Adrenal gland (tissue), 9 donors: ENCODE measurements at regions not wholly inside any gene's neighbourhood (a gene's known extent, or its start where the extent isn't known, plus 50 kb on each side); places are given as distances from the start of the nearest gene placed in this dataset.

Source experiments
- DNase-seq, 7 donors: peaks; one replicate each; pipeline ENCODE4 v3.0.0-alpha.2; 2019 to 2020
- H3K27ac ChIP-seq, 5 donors: fragments of 200-600 bp; sonication (generic) in 4 of 5; 1 replicate in 3 of 5; 2 replicates in 2 of 5; pipeline versions ENCODE4 v1.5.1 to v1.8.0; 2016 to 2020; ENCODE audit warnings: mild to moderate bottlenecking in 1 of 5
- H3K27me3 ChIP-seq: fragments of 200-600 bp; 2 replicates; pipeline ENCODE4 v1.8.0; 2021
- H3K36me3 ChIP-seq, 2 donors: fragments of 200-600 bp; replicated peaks in 1 of 2; 1 replicate in 1 of 2; 2 replicates in 1 of 2; pipeline versions ENCODE4 v1.5.1 to v1.8.0; 2018 to 2022
- H3K4me1 ChIP-seq, 2 donors: fragments of 200-600 bp; replicated peaks in 1 of 2; 1 replicate in 1 of 2; 2 replicates in 1 of 2; pipeline versions ENCODE4 v1.5.1 to v1.8.0; 2018 to 2021
- H3K4me3 ChIP-seq, 4 donors: fragments of 200-600 bp; sonication (generic) in 3 of 4; one replicate each; pipeline ENCODE4 v1.5.1; 2016 to 2018
- H3K9me3 ChIP-seq, 3 donors: fragments of 200-600 bp; sonication (generic) in 1 of 3; replicated peaks in 1 of 3; 1 replicate in 2 of 3; 2 replicates in 1 of 3; pipeline versions ENCODE4 v1.5.1 to v1.8.0; 2016 to 2021
- POLR2A ChIP-seq, 2 donors: fragments of 450-650 bp; IDR thresholded peaks; one replicate each; pipeline ENCODE4 v1.6.1; 2017; ENCODE audit warnings: antibody characterized with exemption in 2 of 2, mild to moderate bottlenecking in 2 of 2, moderate library complexity in 1 of 2
- WGBS, 4 donors: extraction: QIAGEN DNeasy Blood & Tissue Kit in 2 of 4; methylation state at CpG; one replicate each; pipeline versions ENCODE4 v1.1.5 to v1.1.7; 2013 to 2017; 5-methylcytosine and 5-hydroxymethylcytosine counted together
- intact Hi-C, 2 donors: fragments of 100-400 bp; cut with DNase I; formaldehyde crosslinking; loops; one replicate each; pipeline versions ENCODE4 v1.14.1 to v1.15.0; 2022 to 2023
- TF ChIP-seq, protein P1 (sequence below), 6 experiments: fragments of 450-650 bp in 4 of 6; fragments of 200-600 bp in 2 of 6; sonication (generic) in 1 of 6; IDR thresholded peaks; 1 replicate in 5 of 6; 2 replicates in 1 of 6; pipeline versions ENCODE4 v1.5.1 to v1.8.0; 2016 to 2021; ENCODE audit warnings: antibody characterized with exemption in 6 of 6, mild to moderate bottlenecking in 2 of 6, moderate library complexity in 1 of 6
- donor health status: healthy with polysubstance abuse.
- donor health status: Bipolar disorder and iron deficiency.
- donor health status: DM: yes; HTN: yes; CAD: no.
- donor health status: DM: no; HTN: no; CAD: no.
- donor health status: DM: no; HTN: no; CAD: no.

GRCh38 chr7:156148995-156149394, 336.7 kb upstream of the SHH start:
- WGBS, 4 donors: 94 to 100% (median 96%) methylated on average over 2 to 9 of the region's 9 CpGs
- TF ChIP-seq, protein P1, sequence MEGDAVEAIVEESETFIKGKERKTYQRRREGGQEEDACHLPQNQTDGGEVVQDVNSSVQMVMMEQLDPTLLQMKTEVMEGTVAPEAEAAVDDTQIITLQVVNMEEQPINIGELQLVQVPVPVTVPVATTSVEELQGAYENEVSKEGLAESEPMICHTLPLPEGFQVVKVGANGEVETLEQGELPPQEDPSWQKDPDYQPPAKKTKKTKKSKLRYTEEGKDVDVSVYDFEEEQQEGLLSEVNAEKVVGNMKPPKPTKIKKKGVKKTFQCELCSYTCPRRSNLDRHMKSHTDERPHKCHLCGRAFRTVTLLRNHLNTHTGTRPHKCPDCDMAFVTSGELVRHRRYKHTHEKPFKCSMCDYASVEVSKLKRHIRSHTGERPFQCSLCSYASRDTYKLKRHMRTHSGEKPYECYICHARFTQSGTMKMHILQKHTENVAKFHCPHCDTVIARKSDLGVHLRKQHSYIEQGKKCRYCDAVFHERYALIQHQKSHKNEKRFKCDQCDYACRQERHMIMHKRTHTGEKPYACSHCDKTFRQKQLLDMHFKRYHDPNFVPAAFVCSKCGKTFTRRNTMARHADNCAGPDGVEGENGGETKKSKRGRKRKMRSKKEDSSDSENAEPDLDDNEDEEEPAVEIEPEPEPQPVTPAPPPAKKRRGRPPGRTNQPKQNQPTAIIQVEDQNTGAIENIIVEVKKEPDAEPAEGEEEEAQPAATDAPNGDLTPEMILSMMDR (IDR thresholded peaks at IDR 0.05): no peak
- TF ChIP-seq POLR2A (IDR thresholded peaks at IDR 0.05): no peak
- Histone ChIP-seq H3K9me3 (no peaks in the 10 kb centered on the region), H3K4me3 (no peak overlapping the region), H3K27ac (no peak overlapping the region), H3K4me1 (no peaks in the 10 kb centered on the region), H3K27me3 (no peaks in the 10 kb centered on the region), H3K36me3 (no peaks in the 10 kb centered on the region)
- DNase-seq: no peak
- intact Hi-C loops: no loop called here

DNA sequence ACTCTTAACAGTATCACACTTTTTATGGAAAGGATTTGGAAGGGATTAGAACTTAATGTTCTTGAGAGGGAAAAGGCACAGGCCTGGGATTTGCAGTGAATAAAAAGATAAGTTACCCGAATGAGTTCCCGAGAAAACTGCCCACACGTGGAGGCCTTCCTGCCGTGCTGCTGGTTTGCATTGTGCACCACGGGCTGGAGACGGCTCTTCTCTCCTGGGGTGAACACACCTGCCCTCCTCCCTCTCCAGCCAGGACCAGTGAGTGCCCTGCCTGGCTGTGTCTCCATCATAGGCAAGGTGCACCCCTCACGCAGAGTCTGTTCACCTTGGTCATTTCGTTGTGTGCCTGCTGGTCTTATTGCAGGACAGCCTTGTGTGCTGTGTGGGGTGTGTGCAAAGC, 336.3 kb upstream of the SHH start:
- no peak overlapping the region for H3K27ac ChIP-seq
- no peaks in the 10 kb centered on the region for H3K36me3 ChIP-seq
- no peak overlapping the region for H3K4me3 ChIP-seq
- no peaks in the 10 kb centered on the region for H3K4me1 ChIP-seq
- TF ChIP-seq, protein P1 (IDR thresholded peaks at IDR 0.05): no peak
- TF ChIP-seq POLR2A (IDR thresholded peaks at IDR 0.05): no peak
- 84 to 91% (median 88%) methylated on average over 8 of the region's 8 CpGs for WGBS, 4 donors
- no peak for DNase-seq
- H3K27me3 ChIP-seq: no peaks in the 10 kb centered on the region
- intact Hi-C loops: no loop called here
- H3K9me3 ChIP-seq: no peaks in the 10 kb centered on the region

DNA sequence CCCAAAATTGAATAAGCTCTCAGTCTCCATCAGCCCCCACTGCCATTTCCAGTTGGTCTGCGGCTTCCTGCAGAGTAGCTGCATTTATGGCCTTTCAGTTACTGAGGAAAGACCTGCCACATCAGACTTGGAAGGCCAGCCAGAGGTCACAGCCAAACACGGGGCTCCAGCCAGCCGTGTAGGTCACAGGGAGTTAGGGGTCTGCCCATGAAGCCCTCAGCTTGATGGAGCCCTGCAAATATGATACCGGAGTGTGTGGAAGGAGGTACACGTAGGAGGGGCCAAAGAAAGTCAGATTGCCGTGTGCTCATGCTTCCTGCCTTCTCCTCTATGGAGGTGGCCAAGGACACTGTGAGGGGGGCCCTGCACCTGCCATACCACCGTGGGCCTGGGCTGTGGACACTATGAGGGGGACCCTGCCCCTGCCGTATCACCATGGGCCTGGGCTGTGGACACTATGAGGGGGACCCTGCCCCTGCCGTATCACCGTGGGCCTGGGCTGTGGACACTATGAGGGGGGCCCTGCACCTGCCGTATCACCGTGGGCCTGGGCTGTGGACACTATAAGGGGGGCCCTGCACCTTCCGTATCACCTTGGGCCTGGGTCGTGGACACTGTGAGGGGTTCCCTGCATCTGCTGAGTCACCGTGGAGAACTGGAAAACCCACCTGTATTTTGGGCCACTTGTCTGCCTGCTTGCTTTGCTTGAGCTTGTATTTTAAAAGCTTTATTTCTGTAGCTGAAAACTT, 335.7 kb upstream of the SHH start:
- Histone ChIP-seq H3K4me1 (no peaks in the 10 kb centered on the region), H3K27ac (no peak overlapping the region), H3K27me3 (no peaks in the 10 kb centered on the region), H3K36me3 (no peaks in the 10 kb centered on the region), H3K9me3 (no peaks in the 10 kb centered on the region), H3K4me3 (no peak overlapping the region)
- no peak for DNase-seq
- intact Hi-C loops: no loop called here
- TF ChIP-seq, protein P1 (IDR thresholded peaks at IDR 0.05): no peak
- no peak for TF ChIP-seq POLR2A (IDR thresholded peaks at IDR 0.05)
- WGBS, 4 donors: 75 to 81% (median 78%) methylated on average over 9 to 15 of the region's 15 CpGs

DNA sequence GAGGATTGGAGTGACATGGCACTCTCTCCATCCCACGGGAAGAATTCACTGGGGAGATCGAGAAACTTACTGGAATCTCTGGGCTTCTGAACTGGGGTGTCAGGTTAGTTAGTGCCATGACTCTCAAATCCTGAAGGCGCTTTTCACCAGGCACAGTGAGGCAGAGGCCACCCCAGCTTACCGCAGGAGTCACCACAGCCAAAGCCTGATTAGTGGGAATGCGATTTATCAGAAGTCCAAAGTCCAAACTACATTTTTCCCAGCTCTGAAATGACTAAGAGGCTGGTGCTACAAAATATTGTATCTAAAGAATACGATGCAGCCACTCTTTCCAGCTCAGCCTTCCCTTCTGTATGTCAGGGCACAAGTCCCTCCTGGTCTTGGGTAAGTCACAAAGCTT, 334.8 kb upstream of the SHH start:
- H3K4me1 ChIP-seq: no peaks in the 10 kb centered on the region
- no peaks in the 10 kb centered on the region for H3K36me3 ChIP-seq
- H3K27ac ChIP-seq: no peak overlapping the region
- no peak overlapping the region for H3K4me3 ChIP-seq
- intact Hi-C loops: no loop called here
- H3K27me3 ChIP-seq: no peaks in the 10 kb centered on the region
- no peak for DNase-seq
- H3K9me3 ChIP-seq: no peaks in the 10 kb centered on the region
- TF ChIP-seq, protein P1 (IDR thresholded peaks at IDR 0.05): no peak
- no peak for TF ChIP-seq POLR2A (IDR thresholded peaks at IDR 0.05)
- 85 to 93% (median 90%) methylated on average over 6 of the region's 6 CpGs for WGBS, 4 donors
